ENCODE measurements at regions not wholly inside any gene's neighbourhood (a gene's known extent, or its start where the extent isn't known, plus 50 kb on each side); places are given as distances from the start of the nearest gene placed in this dataset.

GRCh38 chr5:109469896-109470662, 60.3 kb upstream of the PJA2 start:
- no peak for TF ChIP-seq CTCF (IDR thresholded peaks at IDR 0.05; ENCODE audit: low read depth, low read length)
- TF ChIP-seq EZH2phosphoT487 (IDR thresholded peaks at IDR 0.05; ENCODE audit: low read depth) = no peak
